ENCODE measurements at regions not wholly inside any gene's neighbourhood (a gene's known extent, or its start where the extent isn't known, plus 50 kb on each side); places are given as distances from the start of the nearest gene placed in this dataset.
"Not testable (repeated sequence)": the region's sequence is repeated elsewhere in the genome, so short reads cannot be mapped to it uniquely, and the experiment has no call there.

DNA sequence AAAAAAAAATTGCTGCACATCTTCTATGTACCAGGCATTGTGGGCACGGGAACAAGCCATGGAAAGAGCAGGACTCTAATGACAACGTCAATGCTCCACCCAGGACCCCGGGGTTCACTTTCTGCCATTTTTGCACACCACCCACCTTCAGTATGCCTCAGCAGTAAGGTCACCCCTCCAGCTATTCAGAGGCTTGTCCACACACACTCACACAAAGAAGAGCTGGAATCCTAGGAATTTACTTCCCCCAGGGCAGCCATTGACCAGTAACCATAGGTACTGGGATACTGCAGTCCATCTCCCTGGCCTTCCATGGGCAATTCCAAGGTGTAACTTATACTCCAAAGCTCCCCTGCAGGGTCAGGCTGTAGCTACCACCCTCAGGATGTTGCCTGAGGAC lies 170.8 kb downstream of the SUCLG1 start:
- no peak for DNase-seq (ENCODE audit: low spot score)

DNA sequence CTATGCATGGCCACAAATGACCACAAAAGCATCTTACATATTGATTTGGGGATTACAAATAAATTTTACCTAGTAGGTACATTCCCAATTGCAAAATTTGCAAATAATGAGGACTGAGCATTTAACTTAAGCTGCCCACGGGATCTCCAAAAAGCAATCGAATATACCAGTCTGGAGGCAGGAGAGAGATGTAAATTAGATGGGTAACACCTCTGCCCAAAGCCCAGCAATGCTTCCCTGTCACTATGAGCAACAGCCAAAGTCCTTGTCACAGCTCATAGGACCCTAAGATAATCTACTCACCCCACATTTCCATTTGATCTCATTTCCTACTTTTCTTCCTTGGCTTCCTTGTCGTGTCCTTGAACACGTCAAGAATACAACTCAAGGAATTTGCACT lies 172.2 kb downstream of the SUCLG1 start:
- DNase-seq (ENCODE audit: low spot score) = no peak

DNA sequence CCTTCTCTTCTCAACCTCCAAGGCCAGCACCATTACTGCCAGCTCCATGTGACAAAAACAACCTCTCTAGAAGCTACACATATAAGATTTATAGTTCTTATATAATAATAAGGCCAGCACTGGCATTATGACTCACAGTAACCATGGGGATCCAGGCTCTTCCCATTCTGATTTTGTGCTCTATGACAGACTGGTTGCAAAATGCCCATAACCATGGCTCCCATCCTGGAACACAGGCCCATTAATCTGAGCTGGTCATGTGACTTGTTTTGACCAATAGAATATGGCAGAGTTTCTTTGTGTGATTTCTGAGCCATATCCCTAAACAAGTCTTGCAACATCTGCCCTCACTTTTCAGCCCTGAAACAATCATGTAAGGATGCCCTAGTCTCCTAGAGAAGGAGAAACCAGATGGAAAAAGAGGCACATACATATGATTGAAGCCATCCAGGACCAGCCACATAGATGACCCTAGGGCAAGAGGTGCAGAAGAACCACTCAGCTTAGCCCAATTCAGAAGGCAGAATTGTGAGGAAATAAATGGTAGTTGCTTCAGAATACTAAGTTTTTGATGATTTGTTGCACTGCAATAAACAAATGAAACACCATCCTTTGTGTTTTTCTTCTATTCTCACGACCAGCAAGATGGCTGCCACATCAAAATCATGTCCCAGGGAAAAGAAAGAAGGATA lies 173.9 kb downstream of the SUCLG1 start:
- no peak for DNase-seq (ENCODE audit: low spot score)

DNA sequence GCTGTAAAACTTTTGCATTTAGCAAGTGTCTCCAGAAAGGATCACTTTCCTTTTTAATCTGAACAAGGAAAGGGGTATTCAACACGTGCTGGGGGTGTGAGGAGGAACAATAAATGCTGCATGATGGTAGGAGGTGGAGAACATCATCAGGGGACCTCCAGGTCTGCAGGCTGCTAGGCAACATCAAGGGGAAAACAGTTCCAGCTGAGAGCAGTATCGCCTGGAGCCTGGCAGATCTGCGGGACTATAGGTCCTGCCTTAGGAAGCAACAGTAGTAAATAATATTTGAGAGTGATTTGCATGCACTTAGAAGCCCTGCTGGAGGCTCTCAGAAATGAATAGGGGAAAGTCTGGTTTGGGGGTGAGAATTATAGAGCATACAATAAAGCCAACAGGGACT lies 175.6 kb downstream of the SUCLG1 start:
- no peak for DNase-seq (ENCODE audit: low spot score)

DNA sequence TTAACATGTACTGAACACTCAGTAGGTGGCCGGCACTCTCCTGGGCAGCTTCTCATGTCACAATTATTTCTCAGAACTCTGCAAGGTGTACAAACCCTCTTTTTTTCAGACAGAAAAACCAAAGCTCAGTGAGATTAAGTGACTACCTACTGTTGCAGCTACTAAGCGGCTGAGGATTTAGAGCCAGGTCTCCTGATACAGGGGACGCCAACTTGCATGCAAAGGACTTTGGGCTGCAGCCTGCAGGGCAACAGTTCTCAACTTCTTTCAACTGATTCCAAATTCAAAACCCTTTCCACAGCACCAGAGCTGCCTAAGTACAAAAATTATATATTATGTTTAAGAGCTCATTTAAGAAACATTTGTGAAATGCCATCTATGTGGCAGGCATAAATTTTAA lies 177.6 kb downstream of the SUCLG1 start:
- no peak for DNase-seq (ENCODE audit: low spot score)

DNA sequence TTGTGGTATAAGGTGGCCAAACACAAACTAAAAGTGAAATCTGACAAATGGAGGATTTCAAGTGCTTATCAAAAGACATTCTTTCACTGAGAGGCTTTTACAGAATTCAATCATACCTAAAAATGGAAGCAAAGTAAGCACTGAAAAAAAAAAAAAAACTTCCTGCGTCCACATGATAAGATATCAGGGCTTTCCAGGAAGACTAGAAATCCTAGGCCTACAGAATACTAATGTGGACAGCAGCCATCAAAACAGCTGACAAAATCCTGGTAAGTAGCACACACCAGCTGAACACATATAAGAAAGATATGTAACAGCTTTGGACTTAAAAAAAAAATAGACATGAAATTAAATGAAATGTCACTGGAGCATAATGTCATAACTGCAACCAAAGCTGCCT lies 178.2 kb downstream of the SUCLG1 start:
- no peak for DNase-seq (ENCODE audit: low spot score)

DNA sequence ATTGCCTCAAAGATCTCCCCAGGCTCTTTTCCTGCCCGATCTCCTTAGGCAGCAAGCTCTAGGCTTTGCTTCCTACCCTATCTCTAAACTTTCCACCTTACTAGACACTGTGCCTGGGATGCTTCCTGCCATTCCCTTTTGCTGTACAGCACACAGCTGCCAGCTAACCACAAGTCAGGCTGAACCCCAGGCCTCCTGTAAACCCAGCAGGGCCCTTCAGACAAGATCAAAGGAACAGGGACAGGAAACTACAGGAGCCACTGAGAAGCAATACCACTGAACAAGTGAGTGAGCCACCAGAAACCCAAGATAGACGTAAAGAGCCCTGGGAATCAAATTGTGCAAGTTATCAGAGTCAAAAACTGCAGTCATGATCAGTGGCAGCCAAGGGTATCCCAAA lies 180.7 kb downstream of the SUCLG1 start:
- DNase-seq (ENCODE audit: low spot score) = no peak

DNA sequence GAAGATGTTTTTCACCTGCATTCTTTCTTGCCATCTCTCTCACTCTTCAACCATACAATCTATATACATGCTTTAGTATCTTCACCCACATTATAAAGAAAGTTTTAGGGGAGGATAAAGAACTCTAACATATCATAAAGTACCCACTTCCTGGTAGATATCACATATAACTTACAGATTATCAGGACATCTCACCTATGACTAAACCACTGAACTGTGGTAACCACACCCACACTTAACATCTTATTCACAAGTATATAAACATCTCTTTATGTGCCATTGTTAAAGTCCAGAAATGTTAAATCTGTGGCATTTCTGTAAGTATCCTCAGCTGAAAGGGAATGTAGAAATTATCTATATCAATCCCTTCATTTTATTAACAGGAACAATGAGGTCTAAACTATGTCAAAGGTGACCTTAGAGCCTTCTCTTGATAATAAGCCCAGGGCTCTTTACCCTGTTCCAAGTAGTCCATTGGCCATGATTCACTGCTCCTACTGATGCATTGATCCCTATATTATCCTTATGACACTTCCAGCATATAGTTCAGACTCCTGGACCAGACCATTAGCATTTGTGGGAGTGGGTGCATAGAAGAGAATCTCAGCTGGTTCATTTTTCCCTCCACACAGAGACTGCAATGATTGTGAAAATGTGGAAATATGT lies 182.4 kb downstream of the SUCLG1 start:
- DNase-seq (ENCODE audit: low spot score) = no peak

DNA sequence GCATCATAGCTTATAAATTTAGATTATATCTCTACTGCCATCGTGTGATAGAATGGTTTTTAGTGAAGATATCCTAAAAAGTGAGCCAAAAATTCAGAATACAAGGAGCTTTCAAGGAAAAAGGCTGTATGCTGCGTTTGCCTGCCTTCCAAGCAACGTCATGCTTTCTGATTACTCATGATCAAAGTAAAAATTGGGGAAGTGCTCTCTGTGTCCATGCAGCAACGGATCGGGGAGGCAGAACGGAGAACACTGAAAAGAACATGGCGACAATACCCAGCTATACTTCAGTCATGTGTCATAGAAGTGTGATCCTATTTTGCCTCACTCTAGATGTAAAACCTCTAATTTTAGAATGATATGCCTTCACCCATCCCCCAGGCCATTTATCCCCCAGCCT lies 185.7 kb downstream of the SUCLG1 start:
- no peak for DNase-seq (ENCODE audit: low spot score)

DNA sequence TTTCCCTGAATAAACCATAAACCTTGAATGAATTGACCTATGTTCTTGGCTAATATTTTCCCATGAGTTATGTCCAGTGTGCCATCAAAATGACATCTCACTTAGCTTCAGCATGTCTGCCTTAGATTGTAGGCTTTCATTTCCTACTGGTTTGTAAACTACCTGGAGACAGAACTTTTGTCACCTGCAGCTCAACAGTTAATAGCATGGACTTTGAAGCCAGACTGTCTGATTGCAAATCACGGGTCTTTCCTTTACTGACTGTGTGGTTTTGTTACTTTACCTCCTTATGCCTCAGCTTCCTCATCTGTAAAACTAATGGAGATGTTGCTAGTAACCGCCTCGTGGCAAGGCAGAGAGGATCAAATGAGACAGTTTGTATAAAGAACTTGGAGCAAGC lies 187.1 kb downstream of the SUCLG1 start:
- DNase-seq (ENCODE audit: low spot score) = no peak

DNA sequence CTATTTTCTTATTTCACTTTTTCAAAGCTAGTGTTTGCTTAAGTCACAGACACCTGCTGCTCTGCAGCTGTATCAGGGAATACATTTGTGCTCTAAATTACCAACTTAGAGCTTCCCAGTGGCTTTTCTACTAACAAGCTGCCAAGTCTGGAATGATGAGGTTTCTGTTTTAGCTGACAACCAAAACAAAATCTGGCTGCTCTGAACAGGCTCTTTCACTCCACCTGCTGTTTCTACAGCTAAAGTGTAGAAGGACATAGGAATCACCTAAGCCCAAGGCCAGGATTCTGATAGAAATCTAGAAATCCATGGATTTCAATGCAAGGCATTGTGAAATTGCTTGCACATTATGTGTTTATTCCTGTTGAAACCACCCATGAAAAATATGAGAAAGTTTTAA lies 201.2 kb downstream of the SUCLG1 start:
- peak; percentile 5 for DNase-seq (ENCODE audit: low spot score)

DNA sequence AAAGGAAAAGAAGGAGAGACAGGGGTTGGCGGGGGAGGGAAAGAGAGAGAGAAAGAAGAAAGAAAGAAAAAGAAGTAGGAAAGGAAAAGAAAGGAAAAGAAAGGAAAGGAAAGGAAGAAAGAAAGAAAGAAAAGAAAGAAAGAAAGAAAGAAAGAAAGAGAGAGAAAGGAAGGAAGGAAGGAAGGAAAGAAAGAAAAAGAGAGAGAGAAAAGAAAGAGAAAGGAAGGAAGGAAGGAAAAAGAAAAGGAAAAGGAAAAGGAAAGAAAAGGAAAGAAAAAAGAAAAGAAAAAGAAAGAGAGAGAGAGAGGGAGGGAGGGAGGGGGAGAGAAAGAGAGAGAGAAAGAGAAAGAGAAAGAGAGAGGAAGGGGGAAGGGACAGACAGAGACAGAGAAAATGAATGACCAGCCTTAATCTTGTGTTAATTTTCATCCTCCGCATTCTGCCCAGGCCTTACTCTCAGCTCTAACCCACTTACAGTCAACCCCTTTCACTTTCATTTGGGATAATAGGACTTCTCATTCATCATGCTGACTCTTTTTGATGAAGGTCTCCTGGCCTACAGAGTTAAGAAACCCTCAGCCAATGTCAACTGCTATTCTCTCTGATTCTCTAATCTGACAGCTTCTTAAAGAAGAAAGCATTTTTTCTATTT lies 207.3 kb downstream of the SUCLG1 start:
- no peak for DNase-seq (ENCODE audit: low spot score)

DNA sequence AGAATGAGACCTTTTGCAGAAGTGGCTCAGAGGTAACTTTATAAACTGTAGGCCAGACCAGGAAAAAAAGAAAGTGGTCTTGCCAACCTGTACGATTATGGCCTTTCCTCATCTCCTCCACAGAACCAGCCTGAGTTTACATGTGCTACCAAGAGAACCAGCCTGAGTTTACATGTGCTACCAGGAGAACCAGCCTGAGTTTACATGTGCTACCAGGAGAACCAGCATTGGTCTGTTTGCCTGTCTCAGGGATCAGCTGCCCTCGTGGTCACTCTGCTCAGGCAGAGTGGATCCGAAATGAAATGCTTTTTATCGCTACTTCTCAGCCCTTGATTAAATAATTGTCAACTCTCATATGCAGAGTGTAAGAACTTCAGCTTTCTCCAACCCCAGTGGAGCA lies 209.9 kb downstream of the SUCLG1 start:
- no peak for DNase-seq (ENCODE audit: low spot score)

DNA sequence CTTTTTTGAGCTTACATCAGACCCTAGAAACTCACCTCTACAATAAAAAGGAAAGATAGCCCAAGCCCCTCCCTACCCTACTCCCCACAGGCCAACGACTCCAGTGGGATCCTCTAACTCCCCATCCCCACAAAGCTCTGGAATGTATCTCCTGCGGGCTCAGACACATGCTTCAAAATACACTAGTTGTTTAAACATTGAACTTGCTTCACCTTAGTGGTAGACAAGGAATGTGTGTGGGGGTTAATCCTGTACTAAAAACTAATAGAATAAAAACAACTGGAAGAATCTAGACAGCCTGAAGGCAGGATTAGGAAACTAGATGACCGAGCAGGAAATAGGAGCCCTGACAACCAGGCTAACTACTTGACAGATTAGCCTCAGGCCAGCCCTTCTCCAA lies 211.5 kb downstream of the SUCLG1 start:
- DNase-seq (ENCODE audit: low spot score) = no peak

DNA sequence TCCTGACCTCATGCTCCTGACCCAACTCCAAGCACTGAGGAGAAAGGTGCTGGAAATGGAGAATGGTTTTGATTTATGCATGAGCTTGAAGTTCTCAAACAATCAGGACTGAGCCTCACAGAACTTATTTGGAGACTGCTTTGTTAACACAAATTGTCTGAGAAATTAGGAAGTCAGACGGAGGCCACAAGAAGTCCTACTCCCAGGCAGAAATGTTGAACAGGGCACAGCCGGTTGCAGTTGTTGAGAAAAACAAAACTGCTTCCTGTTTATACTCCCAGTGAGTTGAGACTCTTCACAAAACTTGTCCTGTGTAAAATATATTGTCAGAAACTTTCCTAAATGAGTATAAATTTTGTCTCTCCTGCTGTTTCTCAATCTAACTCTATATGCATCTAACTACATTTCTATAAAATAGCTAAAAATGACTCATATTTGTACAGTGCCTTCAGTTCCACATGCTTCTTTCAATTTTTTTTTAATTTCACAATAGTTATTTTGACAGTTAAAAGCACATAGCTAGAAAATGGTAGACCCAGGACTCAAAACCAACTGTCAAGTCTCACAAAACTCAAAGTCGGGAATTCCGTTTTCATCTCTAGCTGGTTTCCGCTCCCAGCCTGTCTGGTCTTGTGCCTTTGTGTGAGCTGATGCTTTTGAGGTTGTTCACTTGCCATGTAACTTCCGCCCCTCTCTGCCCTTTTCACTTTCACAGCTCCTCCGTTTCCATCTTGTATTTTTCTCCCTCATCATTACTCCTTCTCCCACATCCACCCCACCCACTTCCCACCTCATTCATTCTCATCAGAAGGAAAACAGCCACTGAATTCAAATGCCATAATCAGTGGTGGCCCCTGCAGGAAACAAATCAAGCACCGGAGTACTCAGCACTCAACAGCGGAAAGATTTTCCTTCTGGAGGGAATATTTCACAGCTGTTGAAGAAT lies 215.0 kb downstream of the SUCLG1 start:
- DNase-seq (ENCODE audit: low spot score) = no peak

DNA sequence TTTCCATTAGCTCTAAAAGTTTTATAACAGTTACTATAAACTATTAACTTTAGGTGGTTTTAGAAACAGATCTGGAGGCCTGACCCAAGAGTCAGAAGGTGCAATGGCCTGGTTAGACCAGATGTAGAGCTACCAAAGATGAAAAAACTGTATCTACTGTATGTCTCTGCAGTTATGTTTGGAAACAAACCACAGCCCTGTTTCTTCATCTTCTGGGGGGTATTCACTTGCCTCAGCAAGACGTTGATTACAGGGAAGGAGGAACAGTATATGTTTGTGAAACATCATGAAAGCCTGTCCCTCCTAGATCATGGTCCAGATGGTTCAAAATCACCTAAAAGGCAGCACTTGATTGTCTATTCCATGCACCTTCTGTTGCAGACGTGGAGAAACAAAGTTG lies 220.2 kb downstream of the SUCLG1 start:
- no peak for DNase-seq (ENCODE audit: low spot score)

DNA sequence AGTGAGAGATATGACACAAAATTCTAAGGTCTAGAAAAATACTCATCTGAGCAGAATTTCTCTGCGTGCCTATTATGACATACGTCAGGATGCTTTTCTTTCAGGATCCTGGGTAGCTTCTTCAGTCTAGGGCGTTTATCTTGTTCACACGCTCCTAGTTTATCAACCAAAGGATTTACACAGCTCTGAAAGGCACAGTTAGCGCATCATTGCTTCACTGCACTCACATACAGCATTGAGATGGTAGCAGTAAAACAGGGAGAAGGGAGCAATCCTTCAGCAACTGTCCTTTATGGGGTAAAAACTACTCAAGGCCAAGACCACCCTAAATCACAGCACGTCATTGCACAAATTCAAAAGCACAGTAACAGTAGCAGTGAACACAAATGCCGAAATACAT lies 222.8 kb downstream of the SUCLG1 start:
- DNase-seq (ENCODE audit: low spot score) = no peak

DNA sequence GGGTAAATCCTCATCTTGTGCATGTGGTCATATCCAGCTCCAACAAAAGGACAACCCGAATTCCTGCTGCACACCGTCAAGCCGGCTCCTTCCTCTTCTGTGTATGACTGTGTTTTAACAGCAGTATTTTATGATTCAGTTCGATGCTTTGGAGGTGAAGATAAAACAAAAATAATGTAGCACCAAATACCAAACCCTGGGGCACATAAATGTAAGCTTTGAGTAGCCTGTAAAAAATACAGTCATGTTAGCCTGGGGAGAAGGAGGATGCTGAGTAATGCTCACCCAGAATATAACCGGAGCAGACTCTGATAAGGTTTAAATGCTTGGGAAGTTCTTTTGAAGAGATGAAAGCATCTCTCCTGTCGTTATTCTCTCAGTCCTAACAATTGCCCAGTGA lies 225.0 kb downstream of the SUCLG1 start:
- DNase-seq (ENCODE audit: low spot score) = no peak

DNA sequence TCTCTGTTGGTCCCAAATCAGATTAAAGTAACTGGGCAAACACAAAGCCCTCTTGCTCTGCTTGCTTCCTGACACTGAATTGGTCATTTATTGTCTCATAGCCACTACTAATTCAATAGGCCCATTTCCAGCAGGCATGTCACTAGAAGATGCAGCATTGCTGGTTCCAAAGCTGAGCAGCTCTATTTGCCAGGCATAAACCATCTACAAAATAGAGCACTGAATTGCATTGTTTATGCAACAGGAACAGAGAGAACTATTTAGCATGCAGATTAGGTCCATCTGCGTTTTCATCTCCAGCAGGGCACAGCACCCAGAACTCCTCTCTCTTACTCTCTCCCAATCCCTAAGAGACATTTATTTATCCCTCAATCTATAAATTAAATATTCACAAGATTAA lies 227.6 kb downstream of the SUCLG1 start:
- no peak for DNase-seq (ENCODE audit: low spot score)

DNA sequence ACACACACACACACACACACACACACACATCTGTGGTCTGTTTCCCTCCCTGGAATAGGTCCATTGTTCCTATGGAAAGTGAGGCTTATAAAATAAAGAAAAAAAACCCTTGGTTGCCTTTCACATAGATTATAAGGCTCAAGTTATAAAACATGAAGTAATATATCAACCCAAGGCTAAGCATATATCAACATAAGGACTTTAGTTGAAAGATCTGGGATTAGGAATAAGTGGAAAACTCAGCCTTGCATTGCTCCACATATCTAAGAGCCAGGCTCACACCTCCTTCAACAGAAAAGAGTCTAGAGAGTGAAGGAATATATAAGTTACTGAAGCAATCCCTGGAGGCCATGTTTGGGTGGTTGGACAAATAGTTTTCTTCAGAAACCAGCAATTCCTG lies 235.0 kb downstream of the SUCLG1 start:
- no peak for DNase-seq (ENCODE audit: low spot score)

DNA sequence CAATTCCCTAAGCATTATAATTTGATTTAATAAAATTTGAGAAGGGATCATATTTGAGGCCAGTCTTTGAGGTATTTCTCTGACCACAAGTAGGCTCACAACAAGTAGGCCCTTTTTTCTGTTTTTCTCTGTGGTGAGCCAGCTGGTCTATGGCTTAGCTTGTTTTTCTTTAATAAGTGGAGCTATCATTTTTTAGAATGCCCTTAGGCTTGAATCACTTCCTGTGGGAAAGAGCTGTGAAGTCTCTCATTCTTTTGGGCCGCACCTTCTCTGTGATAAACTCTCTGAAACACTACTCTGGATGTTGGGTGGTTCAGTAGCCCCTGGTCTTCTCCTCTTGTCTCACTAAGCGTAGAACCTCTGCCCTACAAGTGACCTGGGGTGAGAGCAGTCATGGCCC lies 235.9 kb downstream of the SUCLG1 start:
- DNase-seq (ENCODE audit: low spot score) = no peak

DNA sequence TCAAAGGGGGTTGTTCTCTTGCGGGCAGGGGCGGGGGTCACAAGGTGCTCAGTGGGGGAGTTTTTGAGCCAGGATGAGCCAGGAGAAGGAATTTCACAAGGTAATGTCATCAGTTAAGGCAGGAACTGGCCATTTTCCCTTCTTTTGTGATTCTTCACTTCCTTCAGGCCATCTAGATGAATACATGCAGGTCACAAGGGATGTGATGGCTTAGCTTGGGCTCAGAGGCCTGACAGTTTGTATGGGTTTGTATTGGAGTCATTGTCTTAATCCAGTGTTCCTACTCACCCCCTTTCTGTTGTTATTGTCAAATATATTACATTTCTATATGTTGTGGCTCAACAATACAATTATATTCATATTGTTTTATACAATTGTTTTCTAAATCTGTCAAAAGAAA lies 238.0 kb downstream of the SUCLG1 start:
- not testable (repeated sequence) for DNase-seq (ENCODE audit: low spot score)

DNA sequence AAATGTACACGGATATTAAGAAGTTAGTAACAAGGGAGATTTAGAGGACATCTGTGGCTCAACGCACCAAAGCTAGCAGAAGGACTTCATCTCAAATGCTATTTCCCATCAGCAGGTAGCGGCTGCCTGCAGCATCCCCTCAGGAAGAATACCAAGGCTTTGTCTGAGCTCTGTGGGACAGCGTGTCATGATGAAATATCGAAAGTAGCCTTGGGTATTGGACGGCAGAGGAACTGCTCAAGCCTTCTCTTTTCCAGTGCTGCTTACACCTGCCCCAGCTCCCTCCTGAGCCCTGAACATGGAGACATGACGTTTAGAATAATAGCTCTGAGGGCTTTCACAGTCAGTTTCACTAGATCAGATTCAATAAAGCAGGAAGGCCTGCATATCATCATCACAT lies 241.6 kb downstream of the SUCLG1 start:
- DNase-seq (ENCODE audit: low spot score) = no peak
